ENCODE measurements at regions not wholly inside any gene's neighbourhood (a gene's known extent, or its start where the extent isn't known, plus 50 kb on each side); places are given as distances from the start of the nearest gene placed in this dataset.

DNA sequence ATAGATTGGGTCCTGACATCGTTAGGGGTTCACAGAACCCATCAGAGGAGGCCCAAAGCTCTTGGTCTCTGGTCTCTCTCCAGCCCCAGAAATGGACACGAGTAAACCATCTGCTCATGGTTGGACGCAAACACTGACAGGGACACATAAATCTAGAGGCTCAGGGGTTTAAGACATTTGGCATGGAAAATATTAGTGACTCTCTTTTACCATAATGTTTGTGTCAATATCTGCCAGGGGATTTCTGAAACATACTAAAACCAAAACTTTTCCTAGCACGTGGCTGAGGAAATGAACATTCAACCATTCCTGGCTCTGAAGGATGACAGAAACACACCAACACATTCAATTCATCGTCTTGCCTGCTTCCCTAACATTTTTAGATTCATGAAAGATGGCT lies 226.2 kb downstream of the SP3 start:
- no peak for TF ChIP-seq CTCF (IDR thresholded peaks at IDR 0.05; ENCODE audit: borderline replicate concordance, extremely low read depth, low read length, poor library complexity, severe bottlenecking)
- no peak for TF ChIP-seq EZH2 (IDR thresholded peaks at IDR 0.05; ENCODE audit: borderline replicate concordance, low read depth, low read length, severe bottlenecking)

All from DND-41 (cell line).